NCI-H82 treated with DMSO at 0.1 percent for 48 hours (cell line): ENCODE measurements at regions not wholly inside any gene's neighbourhood (a gene's known extent, or its start where the extent isn't known, plus 50 kb on each side); places are given as distances from the start of the nearest gene placed in this dataset.
A peak's percentile ranks its signal among the peaks of the same experiment; 100 is the strongest.
"Not testable (repeated sequence)": the region's sequence is repeated elsewhere in the genome, so short reads cannot be mapped to it uniquely, and the experiment has no call there.

Source experiments
- DNase-seq: peaks from one replicate; lab custom pipeline; 2025; ENCODE audit not compliant: unreplicated experiment; lab: John Stamatoyannopoulos, UW

- not testable (repeated sequence) for DNase-seq
Measured at GRCh38 chr20:29411458-29411820, 1846.0 kb upstream of the DEFB115 start.

DNA sequence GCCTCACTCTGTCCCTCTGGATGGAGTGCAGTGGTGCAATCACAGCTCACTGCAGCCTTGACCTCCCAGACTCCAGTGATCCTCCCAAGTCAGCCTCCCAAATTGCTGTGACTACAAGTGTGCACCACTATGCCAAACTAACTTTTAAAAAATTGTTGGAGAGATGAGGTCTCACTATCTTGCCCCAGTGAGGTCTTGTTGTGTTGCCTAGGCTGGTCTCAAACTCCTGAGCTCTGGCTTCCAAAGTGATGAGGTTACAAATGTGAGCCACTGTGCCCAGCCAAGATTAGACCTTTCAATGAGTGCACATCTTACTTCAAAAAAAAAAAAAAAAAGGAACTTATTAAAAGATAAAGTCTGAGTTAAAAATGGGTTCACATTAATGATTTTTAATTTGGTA lies 1838.1 kb upstream of the DEFB115 start:
- DNase-seq: no peak

- peak; percentile 8 for DNase-seq
Measured at GRCh38 chr20:29427201-29428060, 1830.0 kb upstream of the DEFB115 start.

DNA sequence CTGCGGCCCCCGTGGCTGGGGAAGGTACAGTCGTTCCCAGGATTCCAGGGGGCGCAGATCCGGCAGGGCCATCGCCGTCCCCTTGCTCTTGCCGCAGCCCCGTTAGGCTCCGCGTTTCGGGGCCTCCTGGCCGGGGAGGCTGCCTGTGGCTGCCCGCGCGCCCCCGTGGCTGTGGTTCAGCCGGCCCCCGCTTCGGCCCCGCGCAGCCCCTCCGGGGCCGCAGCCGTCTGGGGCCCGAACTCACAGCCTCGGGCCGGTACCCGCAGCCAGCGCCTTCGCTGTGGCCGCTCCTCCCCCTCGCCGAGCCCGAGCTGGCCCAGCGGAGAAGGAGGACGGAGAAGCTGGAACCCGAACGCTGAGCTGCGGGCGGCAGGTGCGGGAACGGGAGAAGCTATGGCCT lies 1826.9 kb upstream of the DEFB115 start:
- DNase-seq: no peak

DNA sequence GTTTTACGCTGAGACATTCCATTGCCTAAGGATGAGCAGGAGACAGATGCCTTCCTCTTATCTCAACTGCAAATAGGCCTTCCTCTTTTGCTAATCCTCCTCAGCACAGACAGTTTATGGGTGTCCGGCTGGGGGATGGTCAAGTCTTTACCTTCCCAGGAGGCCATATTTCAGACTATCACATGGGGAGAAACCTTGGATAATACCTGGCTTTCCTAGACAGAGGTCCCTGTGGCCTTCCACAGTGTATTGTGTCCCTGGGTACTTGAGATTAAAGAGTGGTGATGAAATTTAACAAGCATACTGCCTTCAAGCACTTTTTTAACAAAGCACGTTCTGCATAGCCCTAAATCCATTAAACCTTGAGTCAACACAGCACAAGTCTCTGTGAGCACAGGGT lies 1816.7 kb upstream of the DEFB115 start:
- DNase-seq: peak; percentile 16

GRCh38 chr20:29443206-29443781 lies 1814.2 kb upstream of the DEFB115 start:
- peak; percentile 19 for DNase-seq

- no peak for DNase-seq
Measured at GRCh38 chr20:29443819-29444218, 1813.6 kb upstream of the DEFB115 start.

GRCh38 chr20:29445050-29445907 lies 1812.2 kb upstream of the DEFB115 start:
- peak; percentile 82 for DNase-seq

GRCh38 chr20:29447517-29448484 lies 1809.7 kb upstream of the DEFB115 start:
- DNase-seq: not testable (repeated sequence)

- DNase-seq: no peak
Measured at GRCh38 chr20:29448806-29449470, 1808.5 kb upstream of the DEFB115 start.

- no peak for DNase-seq
Measured at GRCh38 chr20:29452186-29452585, 1805.3 kb upstream of the DEFB115 start.

DNA sequence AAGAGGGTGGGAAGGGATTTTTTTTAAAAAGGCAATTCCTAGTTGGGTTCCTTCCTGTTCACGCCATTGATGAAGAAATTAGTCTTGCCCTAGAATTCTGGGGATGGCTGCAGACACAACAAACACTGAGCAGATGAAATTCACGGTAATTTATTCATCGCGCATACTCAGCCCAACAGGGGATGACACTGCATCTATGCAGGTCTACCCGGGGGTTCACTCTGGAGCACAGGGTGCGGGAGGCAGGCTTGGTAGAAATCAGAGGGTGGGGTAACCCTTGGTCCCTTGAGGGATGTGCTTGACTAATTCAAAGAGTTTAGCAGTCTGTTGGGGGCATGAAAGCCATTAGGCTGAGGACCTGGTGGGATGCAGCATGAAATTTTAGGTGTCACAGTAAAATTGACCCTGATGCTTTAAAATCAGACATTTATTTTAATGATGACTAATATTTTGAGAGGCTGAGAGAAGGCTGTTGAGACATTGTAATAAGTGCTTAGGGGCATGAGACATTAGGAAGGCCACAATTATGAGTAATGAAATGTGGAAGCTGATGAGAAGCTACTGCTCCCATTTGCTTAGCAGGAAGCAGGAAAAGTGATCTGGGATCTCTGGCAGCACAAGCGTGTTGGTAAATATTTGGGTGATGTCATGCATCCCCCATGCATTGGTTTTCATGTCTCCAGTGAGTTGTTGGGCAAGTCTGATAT lies 1800.3 kb upstream of the DEFB115 start:
- DNase-seq: not testable (repeated sequence)

DNA sequence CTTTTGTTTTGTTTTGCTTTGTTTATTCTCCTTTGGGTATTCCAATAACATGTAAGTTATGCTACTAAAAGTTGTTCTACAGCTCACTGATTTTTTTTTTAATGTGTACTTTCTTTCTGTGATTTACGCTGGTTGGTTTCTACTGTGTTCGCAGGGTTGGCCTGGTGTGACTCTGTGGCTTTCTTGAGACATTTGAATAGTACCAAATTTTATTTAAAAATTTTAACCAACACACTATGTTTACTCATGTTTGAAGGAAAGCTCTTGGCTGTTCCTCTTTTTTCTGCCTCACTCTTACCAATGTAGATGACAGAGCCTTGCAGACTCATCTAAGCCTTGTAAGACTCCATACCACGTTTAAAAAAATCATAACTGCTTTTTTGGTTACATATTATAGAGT lies 1784.9 kb upstream of the DEFB115 start:
- DNase-seq: no peak

DNA sequence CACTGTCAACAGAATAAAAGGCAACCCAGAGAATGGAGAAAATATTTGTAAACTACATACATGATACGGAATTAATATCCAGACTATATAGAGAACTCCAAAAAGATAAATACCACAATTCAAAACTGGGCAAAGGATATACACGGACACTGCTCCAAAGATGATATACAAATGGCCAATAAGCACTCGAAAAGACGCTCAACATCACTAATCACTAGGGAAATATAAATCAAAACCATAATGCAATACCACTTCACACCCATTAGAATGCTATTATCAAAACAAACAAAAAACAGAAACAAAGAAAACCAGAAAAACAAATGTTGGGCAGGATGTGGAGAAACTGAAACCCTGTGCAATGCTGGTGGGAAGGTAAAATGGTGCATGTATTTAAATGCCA lies 1764.6 kb upstream of the DEFB115 start:
- not testable (repeated sequence) for DNase-seq

GRCh38 chr20:29496767-29497166 lies 1760.7 kb upstream of the DEFB115 start:
- DNase-seq: not testable (repeated sequence)

DNA sequence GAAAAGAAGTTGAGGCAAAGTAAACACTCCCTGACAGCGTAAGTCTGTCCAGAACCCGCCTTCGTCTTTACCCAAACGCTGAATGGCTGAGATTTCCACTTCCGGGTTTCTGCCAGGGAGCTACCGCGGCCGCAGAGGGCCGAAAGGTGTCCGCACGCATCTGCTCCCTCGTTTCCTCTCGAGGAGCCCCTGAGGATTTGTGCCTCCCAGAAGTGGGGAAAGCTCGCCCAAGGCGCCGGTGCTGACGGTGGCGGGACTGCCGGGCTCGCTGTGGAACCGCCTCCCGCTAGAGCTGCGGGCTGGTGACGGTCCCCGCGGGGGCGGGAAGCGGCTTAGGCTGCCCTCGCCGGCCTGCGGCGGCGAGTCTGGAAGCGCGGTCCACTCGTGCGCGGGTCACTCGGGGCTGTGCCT lies 1760.2 kb upstream of the DEFB115 start:
- peak; percentile 74 for DNase-seq

DNA sequence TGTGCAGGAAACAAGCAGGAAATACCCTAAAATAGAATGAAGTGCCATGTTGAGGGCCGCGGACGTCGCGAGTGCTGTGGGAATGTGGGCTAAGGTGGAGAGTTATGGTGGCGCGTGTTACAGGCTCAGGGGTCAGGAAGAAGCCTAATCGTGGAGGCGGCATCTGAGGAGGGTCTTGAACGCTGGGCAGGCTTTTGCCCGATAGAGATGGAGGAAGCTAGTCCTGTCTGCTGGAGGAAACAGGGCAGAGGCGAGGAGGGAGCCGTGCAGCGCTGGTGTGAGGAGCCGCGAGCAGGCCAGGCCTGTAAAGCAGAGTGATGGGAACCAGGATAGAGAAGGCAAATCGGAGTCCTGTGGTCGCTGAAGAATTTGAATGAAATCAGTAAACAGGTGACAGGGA lies 1759.8 kb upstream of the DEFB115 start:
- not testable (repeated sequence) for DNase-seq

DNA sequence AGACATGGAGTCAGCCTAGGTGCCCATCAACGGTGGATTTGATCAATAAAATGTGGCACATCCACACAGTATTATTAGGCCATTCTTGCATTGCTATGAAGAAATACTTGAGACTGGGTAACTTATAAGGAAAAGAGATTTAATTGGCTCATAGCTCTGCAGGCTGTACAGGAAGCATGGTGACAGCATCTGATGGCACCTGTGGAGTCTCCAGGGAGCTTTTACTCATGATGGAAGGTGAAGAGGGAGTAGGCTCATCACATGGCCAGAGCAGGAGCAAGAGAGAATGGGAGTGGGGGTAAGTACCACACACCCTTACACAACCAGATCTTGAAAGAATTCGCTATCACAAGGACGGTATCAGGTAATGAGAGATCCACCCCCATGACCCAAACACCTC lies 1756.7 kb upstream of the DEFB115 start:
- not testable (repeated sequence) for DNase-seq

DNA sequence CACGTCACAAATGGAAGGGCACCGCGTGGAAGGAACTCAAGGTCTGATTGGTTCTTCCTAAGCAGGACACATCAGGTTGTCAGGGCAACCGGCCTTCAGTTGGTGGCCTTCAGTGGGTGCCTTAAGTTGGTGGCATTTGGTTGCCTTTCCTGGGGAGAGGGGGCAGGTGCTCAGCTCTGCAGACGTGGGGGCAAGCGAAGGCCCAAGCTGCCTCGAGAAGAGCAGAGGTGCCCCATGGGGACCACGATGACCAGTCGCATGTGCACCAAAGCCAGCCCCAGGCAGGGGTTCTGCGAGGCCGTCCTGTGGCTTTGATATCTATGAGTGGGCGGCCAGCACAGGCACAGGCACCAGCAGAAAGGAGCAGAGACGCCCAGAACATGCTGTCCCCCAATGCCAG lies 1742.8 kb upstream of the DEFB115 start:
- DNase-seq: not testable (repeated sequence)
